K562 (cell line): ENCODE measurements at regions not wholly inside any gene's neighbourhood (a gene's known extent, or its start where the extent isn't known, plus 50 kb on each side); places are given as distances from the start of the nearest gene placed in this dataset.

Experiments
- ATAC-seq: fragments of 200-7000 bp; cut with Tn5 transposase; 3 replicates; pipeline ENCODE4 v1.9.1; 2020; ENCODE audit warnings: moderate library complexity
- BruUV-seq: library from RNA; stranded (reverse); fragments of 400-500 nt; replicated peaks from 2 replicates; lab custom pipeline; 2021; lab: Mats Ljungman, UMichigan
- CTCF ChIA-PET: fragments of 300-600 bp; formaldehyde crosslinking; extraction: SDS; loops from one replicate; lab custom pipeline; 2021; ENCODE audit warnings: low intra/inter-chr PET ratio; lab: Yijun Ruan, JAX
- POLR2A ChIA-PET: fragments of 300-600, 350-650 bp; sonication (Branson Sonifier 250); formaldehyde crosslinking; extraction: SDS; loops from one replicate; lab custom pipeline; 2021; ENCODE audit warnings: antibody characterized with exemption, inconsistent platforms; lab: Yijun Ruan, JAX
- DNase-seq, 4 experiments: peaks; one replicate each; pipeline versions ENCODE4 v3.0.0 to v3.0.0-alpha.2; 2011 to 2018; ENCODE audit warnings: low spot score in 3 of 4, mixed read lengths in 3 of 4; ENCODE audit errors: extremely low read depth in 1 of 4
- FAIRE-seq: peaks from 2 replicates; lab custom pipeline; 2011; peaks lifted over from hg19 to GRCh38; lab: Jason Lieb, UNC
- H2AFZ ChIP-seq: 2 replicates; pipeline ENCODE4 v1.6.0; 2011; ENCODE audit warnings: low read depth, low read length, control low read depth, inconsistent platforms
- H3K27ac ChIP-seq: fragments of 200-600 bp; 3 replicates; pipeline ENCODE4 v1.8.0; 2011; ENCODE audit warnings: low read depth, mild to moderate bottlenecking, control low read depth, inconsistent platforms, low read length, moderate library complexity, mixed read lengths; ENCODE audit errors: extremely low read depth
- H3K27me3 ChIP-seq, 2 experiments: fragments of 300-600 bp in 1 of 2; 2 replicates in 1 of 2; 3 replicates in 1 of 2; pipeline versions ENCODE4 v1.6.0 to v1.8.0; 2011; ENCODE audit warnings: inconsistent platforms in 2 of 2, low read length in 2 of 2, mild to moderate bottlenecking in 1 of 2, mixed read lengths in 1 of 2, moderate library complexity in 1 of 2; ENCODE audit not compliant: control insufficient read depth in 2 of 2, insufficient read depth in 2 of 2
- H3K36me3 ChIP-seq: fragments of 300-600 bp; 3 replicates; pipeline ENCODE4 v1.8.0; 2011; ENCODE audit warnings: mild to moderate bottlenecking, low read length, inconsistent platforms; ENCODE audit not compliant: control insufficient read depth, insufficient read depth
- H3K4me1 ChIP-seq, 2 experiments: fragments of 200-600 bp in 1 of 2; replicated peaks in 1 of 2; 2 replicates in 1 of 2; 3 replicates in 1 of 2; pipeline versions ENCODE4 v1.5.1 to v1.8.0; 2011; ENCODE audit warnings: inconsistent platforms in 2 of 2, low read length in 2 of 2, mild to moderate bottlenecking in 1 of 2, mixed read lengths in 1 of 2, moderate library complexity in 1 of 2; ENCODE audit not compliant: control insufficient read depth in 2 of 2, insufficient read depth in 2 of 2
- H3K4me2 ChIP-seq: 2 replicates; pipeline ENCODE4 v1.6.1; 2011; ENCODE audit warnings: low read length, control low read depth, inconsistent platforms, mixed read lengths; ENCODE audit not compliant: insufficient read depth
- H3K4me3 ChIP-seq: fragments of 200-600 bp; sonication (generic), shearing (Covaris generic); 2 replicates; pipeline ENCODE4 v1.5.1; 2016; ENCODE audit warnings: control low read depth, inconsistent platforms
- H3K79me2 ChIP-seq: fragments of 200-600 bp; 3 replicates; pipeline ENCODE4 v1.8.0; 2011; ENCODE audit warnings: low read length, inconsistent platforms; ENCODE audit not compliant: control insufficient read depth, insufficient read depth
- H3K9ac ChIP-seq, 2 experiments: 2 replicates each; pipeline versions ENCODE4 v1.6.0 to v1.6.1; 2011; ENCODE audit warnings: low read depth in 2 of 2, low read length in 2 of 2, control low read depth in 1 of 2, inconsistent platforms in 1 of 2, mild to moderate bottlenecking in 1 of 2, mixed read lengths in 1 of 2; ENCODE audit not compliant: insufficient read depth in 1 of 2
- H3K9me1 ChIP-seq: one replicate; pipeline ENCODE4 v1.6.0; 2011; ENCODE audit warnings: inconsistent platforms, mild to moderate bottlenecking, low read length, moderate library complexity; ENCODE audit not compliant: control insufficient read depth, insufficient read depth
- H3K9me3 ChIP-seq: replicated peaks from 2 replicates; pipeline ENCODE4 v1.5.1; 2011; ENCODE audit warnings: low read depth, low read length, inconsistent platforms; ENCODE audit not compliant: control insufficient read depth, insufficient read depth
- H4K20me1 ChIP-seq: replicated peaks from 2 replicates; pipeline ENCODE4 v1.6.1; 2011; ENCODE audit warnings: low read length, inconsistent platforms, mixed read lengths; ENCODE audit not compliant: control insufficient read depth, insufficient read depth
- BRCA1 ChIP-seq, 2 experiments: fragments of 450-650 bp in 1 of 2; sonication (generic) in 1 of 2; formaldehyde crosslinking in 1 of 2; IDR thresholded peaks; 2 replicates each; pipeline versions ENCODE4 v1.5.0 to v1.6.1; 2017 to 2020; ENCODE audit warnings: mild to moderate bottlenecking in 1 of 2, missing genetic modification reagents in 1 of 2
- E2F5 ChIP-seq: sonication (generic); formaldehyde crosslinking; IDR thresholded peaks from 2 replicates; pipeline ENCODE4 v1.8.0; 2022; ENCODE audit warnings: mild to moderate bottlenecking, missing genetic modification reagents
- ESRRB ChIP-seq: fragments of 250-450 bp; sonication (Bioruptor Pico); IDR thresholded peaks from 2 replicates; pipeline ENCODE4 v1.5.0; 2020; ENCODE audit warnings: mild to moderate bottlenecking, moderate library complexity, borderline replicate concordance
- GATA2 ChIP-seq: sonication (generic); formaldehyde crosslinking; IDR thresholded peaks from 2 replicates; pipeline ENCODE4 v1.4.0; 2020; ENCODE audit warnings: mild to moderate bottlenecking, missing genetic modification reagents
- HDGF ChIP-seq: fragments of 450-650 bp; IDR thresholded peaks from 2 replicates; pipeline ENCODE4 v1.6.1; 2016
- JUNB ChIP-seq: fragments of 450-650 bp; formaldehyde crosslinking; conservative IDR thresholded peaks from 2 replicates; pipeline ENCODE4 v1.4.0; 2020; ENCODE audit warnings: mild to moderate bottlenecking
- KDM2B ChIP-seq: fragments of 250-450 bp; sonication (Bioruptor Pico); IDR thresholded peaks from 2 replicates; pipeline ENCODE4 v1.8.0; 2021; ENCODE audit warnings: mild to moderate bottlenecking, moderate library complexity
- KLF13 ChIP-seq: fragments of 450-650 bp; IDR thresholded peaks from 2 replicates; pipeline ENCODE4 v1.6.1; 2016; ENCODE audit warnings: missing genetic modification characterization, low read depth, mild to moderate bottlenecking, missing compliant biosample characterization, moderate library complexity, borderline replicate concordance
- MXI1 ChIP-seq: IDR thresholded peaks from 2 replicates; pipeline ENCODE4 v1.6.1; 2011; ENCODE audit warnings: low read depth, mild to moderate bottlenecking, improper control_type of control experiment, low read length
- NFE2 ChIP-seq: IDR thresholded peaks from 2 replicates; pipeline ENCODE4 v1.6.1; 2014; ENCODE audit warnings: antibody characterized with exemption, low read depth
- PCBP1 ChIP-seq: fragments of 200-400 bp; formaldehyde crosslinking; IDR thresholded peaks from 2 replicates; pipeline ENCODE4 v1.6.1; 2018; ENCODE audit warnings: mild to moderate bottlenecking, low read depth, low read length; ENCODE audit not compliant: poor library complexity, severe bottlenecking
- SAFB2 ChIP-seq: fragments of 200-400 bp; formaldehyde crosslinking; IDR thresholded peaks from 2 replicates; pipeline ENCODE4 v1.6.1; 2018; ENCODE audit warnings: borderline replicate concordance, low read length, low read depth, moderate library complexity; ENCODE audit not compliant: severe bottlenecking
- SRSF1 ChIP-seq: fragments of 200-400 bp; formaldehyde crosslinking; IDR thresholded peaks from 2 replicates; pipeline ENCODE4 v1.6.1; 2017; ENCODE audit warnings: mild to moderate bottlenecking, low read depth, low read length, moderate library complexity
- WGBS: fragments of 100-300 bp; shearing (Covaris generic); methylation state at CpG from one replicate; pipeline ENCODE4 v1.1.6; 2016; ENCODE audit warnings: low coverage, mixed read lengths; ENCODE audit not compliant: insufficient coverage; ENCODE audit errors: missing lambda C conversion rate; 5-methylcytosine and 5-hydroxymethylcytosine counted together
- in situ Hi-C: fragments of 300-500 bp; cut with MboI; formaldehyde crosslinking; loops from 4 replicates; pipeline ENCODE4 v1.15.0; 2018; ENCODE audit warnings: inconsistent platforms, mixed read lengths
- intact Hi-C: fragments of 100-400 bp; cut with micrococcal nuclease; formaldehyde crosslinking; loops from 2 replicates; pipeline ENCODE4 v1.14.2; 2022
- TF ChIP-seq, protein P1 (sequence below): conservative IDR thresholded peaks from 2 replicates; pipeline ENCODE4 v1.6.1; 2011; ENCODE audit warnings: low read depth, mild to moderate bottlenecking, low read length; ENCODE audit not compliant: control insufficient read depth

DNA sequence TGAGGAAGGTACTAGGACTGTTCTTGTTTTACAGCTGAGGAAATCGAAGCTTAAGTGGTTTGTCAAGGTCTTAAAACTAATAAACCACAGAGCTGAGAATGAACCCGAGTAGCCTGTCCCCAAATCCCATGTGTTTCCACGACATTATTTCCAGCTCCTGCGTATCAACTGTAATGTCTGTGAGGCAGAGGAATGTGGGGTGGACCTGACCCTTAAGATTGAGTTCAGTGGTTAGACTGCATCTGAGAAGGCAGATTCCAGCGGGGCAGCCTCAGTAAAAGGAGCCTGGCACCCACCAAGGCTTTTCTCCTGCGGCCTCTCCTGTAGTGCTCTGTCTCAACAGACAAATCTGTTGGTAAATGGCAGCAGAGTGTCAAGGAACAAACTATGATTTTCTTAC is 81.9 kb upstream of the TMEM178A start:
- intact Hi-C loops, result no loop called here
- no peaks in the 10 kb centered on the region for H3K27me3 ChIP-seq
- no peak overlapping the region for H3K4me2 ChIP-seq
- H3K9me3 ChIP-seq, result peaks cover 2% of the 10 kb centered on the region
- no peaks in the 10 kb centered on the region for H3K9me1 ChIP-seq
- FAIRE-seq (no peak), ATAC-seq (no peak), DNase-seq (no peak)
- no peak overlapping the region for H2AFZ ChIP-seq
- no peaks in the 10 kb centered on the region for H4K20me1 ChIP-seq
- ChIA-PET POLR2A (no interaction called here), CTCF (no interaction called here)
- H3K79me2 ChIP-seq, result no peaks in the 10 kb centered on the region
- in situ Hi-C loops, result loop anchor here (25.0 kb wide), 1 partner anchor 854 kb away; no protein-coding TSS in a partner anchor
- no peaks in the 10 kb centered on the region for H3K4me1 ChIP-seq
- no peak for TF ChIP-seq SRSF1
- BruUV-seq, result no TSS peak
- no peak overlapping the region for H3K4me3 ChIP-seq
- H3K9ac ChIP-seq, result no peak overlapping the region
- no peak overlapping the region for H3K27ac ChIP-seq
- WGBS, result 0% methylated on average over 6 of the region's 6 CpGs
- H3K36me3 ChIP-seq, result no peaks in the 10 kb centered on the region

GRCh38 chr2:39584283-39584965 is 81.3 kb upstream of the TMEM178A start:
- Histone ChIP-seq H3K4me2 (no peak overlapping the region), H3K27me3 (no peaks in the 10 kb centered on the region), H3K9me1 (no peaks in the 10 kb centered on the region), H3K9me3 (peaks cover 2% of the 10 kb centered on the region), H3K4me3 (no peak overlapping the region), H3K36me3 (no peaks in the 10 kb centered on the region), H3K27ac (no peak overlapping the region), H4K20me1 (no peaks in the 10 kb centered on the region), H3K79me2 (no peaks in the 10 kb centered on the region), H2AFZ (no peak overlapping the region), H3K4me1 (no peaks in the 10 kb centered on the region), H3K9ac (no peak overlapping the region)
- in situ Hi-C loops (loop anchor here (25.0 kb wide), 1 partner anchor 853 kb away; no protein-coding TSS in a partner anchor), intact Hi-C loops (no loop called here)
- 5% methylated on average over 5 of the region's 5 CpGs for WGBS
- no TSS peak for BruUV-seq
- FAIRE-seq, result no peak
- ChIA-PET POLR2A (no interaction called here), CTCF (no interaction called here)
- no peak for ATAC-seq
- DNase-seq, result no peak
- TF ChIP-seq PCBP1 (no peak), KDM2B (CRISPR knock-in tag) (no peak), BRCA1 (IDR thresholded peaks at IDR 0.05) (no peak), BRCA1 (CRISPR knock-in tag; IDR thresholded peaks at IDR 0.05) (no peak), HDGF (no peak), GATA2 (CRISPR knock-in tag) (no peak), MXI1 (no peak), E2F5 (CRISPR knock-in tag) (no peak), ESRRB (no peak), NFE2 (no peak), KLF13 (no peak), SAFB2 (no peak), JUNB (CRISPR knock-in tag) (no peak)
- TF ChIP-seq, protein P1, sequence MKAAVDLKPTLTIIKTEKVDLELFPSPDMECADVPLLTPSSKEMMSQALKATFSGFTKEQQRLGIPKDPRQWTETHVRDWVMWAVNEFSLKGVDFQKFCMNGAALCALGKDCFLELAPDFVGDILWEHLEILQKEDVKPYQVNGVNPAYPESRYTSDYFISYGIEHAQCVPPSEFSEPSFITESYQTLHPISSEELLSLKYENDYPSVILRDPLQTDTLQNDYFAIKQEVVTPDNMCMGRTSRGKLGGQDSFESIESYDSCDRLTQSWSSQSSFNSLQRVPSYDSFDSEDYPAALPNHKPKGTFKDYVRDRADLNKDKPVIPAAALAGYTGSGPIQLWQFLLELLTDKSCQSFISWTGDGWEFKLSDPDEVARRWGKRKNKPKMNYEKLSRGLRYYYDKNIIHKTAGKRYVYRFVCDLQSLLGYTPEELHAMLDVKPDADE, result no peak
